NCI-H128 (cell line): ENCODE measurements at regions not wholly inside any gene's neighbourhood (a gene's known extent, or its start where the extent isn't known, plus 50 kb on each side); places are given as distances from the start of the nearest gene placed in this dataset.

Experiments used
- DNase-seq: peaks from one replicate; lab custom pipeline; 2025; ENCODE audit not compliant: unreplicated experiment; lab: John Stamatoyannopoulos, UW

GRCh38 chr1:104797982-104798381 is 1048.3 kb downstream of the AMY1C start:
- DNase-seq: no peak

GRCh38 chr1:104801344-104801743 is 1051.6 kb downstream of the AMY1C start:
- DNase-seq: no peak

GRCh38 chr1:104804147-104804546 is 1054.4 kb downstream of the AMY1C start:
- no peak for DNase-seq

- no peak for DNase-seq
Observed at GRCh38 chr1:104807590-104807989, 1057.9 kb downstream of the AMY1C start.

DNA sequence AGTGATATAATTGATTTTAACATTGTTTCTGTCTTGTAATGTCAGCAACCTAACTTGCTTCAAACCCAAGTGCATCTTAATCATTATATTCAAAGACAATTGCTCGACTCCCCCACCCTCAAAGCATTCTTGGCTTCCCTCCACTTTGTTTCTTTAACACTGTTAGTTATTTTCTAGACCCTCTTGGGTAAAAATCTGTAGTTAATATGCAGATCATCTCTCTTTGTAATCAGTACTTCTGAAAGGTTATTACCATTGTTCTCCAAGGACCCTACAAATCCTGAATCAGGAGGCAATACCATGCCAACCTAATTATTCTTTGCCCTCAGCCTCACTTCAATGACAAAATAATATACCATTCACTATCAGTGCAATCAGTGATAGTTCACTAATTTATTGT is 1075.7 kb downstream of the AMY1C start:
- no peak for DNase-seq

- DNase-seq: no peak
Observed at GRCh38 chr1:104830534-104830933, 1080.8 kb downstream of the AMY1C start.

DNA sequence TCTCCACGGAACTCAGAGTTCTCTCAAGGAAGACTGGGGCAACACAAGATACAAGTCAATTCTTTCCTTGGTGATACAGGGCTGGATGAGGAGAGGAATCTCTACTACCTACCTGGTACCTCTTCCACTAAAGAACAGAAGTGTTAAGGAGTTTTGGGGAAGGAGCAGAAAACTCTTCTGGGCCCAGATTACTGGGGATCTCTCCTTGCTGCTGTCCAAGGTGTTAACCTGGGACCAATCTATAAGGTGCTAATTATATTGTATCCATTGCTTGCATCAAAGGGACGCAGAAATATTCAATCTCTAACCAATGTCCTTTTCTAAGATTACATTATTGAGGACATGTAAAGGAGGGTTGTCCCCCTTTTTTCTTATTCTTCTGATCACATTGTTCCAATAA is 1102.5 kb downstream of the AMY1C start:
- DNase-seq: no peak

GRCh38 chr1:104853276-104853675 is 1103.6 kb downstream of the AMY1C start:
- DNase-seq: no peak

DNA sequence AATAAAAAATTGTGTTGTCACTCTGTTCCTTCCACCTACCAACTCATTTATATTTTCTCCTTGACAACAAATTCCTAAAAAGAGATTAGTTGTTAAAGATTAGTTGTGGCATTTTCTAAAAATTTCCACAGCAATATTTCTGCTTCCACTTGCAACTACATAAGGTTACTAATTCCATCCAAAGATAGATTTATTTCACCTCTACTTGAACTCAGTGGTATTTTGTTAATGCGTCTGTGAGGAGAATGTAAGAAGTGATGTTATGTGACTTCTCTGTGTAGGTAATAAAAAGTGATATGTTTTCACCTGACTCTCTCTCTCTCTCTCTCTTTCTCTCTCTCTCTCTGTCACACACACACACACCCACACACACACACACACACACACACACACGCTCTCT is 1104.8 kb downstream of the AMY1C start:
- no peak for DNase-seq

GRCh38 chr1:104855550-104855949 is 1105.9 kb downstream of the AMY1C start:
- DNase-seq: no peak

DNA sequence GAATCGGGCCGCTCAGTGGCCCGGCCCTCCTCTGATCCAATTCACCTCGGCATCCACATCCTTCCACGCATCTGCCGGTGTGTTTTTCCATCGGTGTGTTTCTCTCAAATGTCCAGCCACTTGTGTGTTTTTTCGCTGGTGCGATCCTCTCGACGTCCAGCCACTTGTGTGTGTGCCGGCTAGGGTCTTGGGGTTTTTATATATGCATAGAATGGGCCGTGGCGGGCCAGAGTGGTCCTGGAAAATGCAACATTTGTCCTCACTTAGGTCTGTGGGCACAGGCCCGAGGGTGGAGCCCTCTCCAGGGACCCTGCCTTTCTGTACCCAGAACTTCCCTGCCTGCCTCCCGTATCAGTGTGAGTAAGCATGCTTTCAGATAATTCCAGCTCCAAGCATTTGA is 1106.4 kb downstream of the AMY1C start:
- DNase-seq: no peak

DNA sequence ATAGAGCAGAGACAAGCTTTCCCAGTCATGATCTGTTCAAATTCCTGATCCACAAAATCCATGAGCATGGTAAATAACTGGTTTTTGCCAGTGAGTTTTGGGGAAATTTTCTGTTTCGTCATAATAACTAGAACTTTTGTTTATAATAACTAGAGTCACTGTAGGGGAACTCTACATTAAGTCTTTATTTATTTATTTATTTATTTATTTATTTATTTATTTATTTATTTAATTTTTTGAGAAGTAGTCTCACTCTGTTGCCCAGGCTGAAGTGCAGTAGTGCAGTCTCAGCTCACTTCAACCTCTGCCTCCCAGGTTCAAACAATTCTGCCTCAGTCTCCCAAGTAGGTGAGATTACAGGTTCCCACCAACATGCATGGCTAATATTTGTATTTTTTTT is 1106.8 kb downstream of the AMY1C start:
- no peak for DNase-seq

DNA sequence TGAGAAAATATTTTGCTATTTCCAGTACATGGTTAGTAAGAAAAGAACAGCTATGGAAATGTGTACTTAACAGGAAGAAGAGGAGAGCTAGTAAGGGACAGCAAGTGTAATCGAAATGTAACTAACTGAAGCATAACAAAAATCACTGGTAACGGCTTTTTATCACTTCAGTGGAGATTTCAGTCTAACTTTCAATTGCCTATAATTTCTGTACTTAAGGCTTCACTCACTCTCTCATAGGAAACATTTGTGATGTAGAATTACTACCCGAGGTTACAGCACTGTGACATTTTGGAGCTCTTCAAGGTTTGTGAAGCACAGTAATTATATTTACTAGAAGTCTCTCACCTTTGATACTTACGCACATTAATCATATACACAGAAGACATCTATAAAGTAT is 1119.1 kb downstream of the AMY1C start:
- DNase-seq: no peak

GRCh38 chr1:104874044-104874443 is 1124.3 kb downstream of the AMY1C start:
- DNase-seq: no peak

DNA sequence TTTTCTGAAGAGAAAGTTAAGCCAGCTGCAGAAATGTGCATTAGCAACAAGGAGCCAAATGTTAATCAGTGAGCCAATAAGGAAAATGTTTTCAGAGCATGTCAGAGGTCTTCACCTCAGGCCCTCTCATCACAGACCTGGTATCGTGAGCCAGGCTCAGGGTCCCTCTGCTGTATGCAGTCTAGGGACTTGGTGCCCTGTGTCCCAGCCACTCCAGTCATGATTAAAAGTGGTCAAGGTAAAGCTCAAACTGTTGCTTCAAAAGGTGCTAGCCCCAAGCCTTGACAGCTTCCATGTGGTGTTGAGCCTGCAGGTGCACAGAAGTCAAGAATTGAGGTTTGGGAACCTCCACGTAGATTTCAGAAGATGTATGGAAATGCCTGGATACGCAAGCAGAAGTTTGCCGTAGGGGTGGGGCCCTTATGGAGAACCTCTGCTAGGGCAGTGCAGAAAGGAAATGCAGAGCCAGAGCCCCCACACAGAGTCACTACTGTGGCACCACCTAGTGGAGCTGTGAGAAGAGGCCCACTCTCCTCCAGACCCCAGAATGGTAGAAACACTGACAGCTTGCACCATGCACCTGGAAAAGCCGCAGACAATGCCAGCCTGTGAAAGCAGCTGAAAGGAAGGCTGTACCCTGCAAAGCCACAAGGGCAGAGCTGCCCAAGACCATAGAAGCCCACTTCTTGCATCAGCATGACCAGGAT is 1128.7 kb downstream of the AMY1C start:
- DNase-seq: no peak

GRCh38 chr1:104884939-104885338 is 1135.2 kb downstream of the AMY1C start:
- DNase-seq: no peak

GRCh38 chr1:104905322-104905721 is 1155.6 kb downstream of the AMY1C start:
- no peak for DNase-seq

DNA sequence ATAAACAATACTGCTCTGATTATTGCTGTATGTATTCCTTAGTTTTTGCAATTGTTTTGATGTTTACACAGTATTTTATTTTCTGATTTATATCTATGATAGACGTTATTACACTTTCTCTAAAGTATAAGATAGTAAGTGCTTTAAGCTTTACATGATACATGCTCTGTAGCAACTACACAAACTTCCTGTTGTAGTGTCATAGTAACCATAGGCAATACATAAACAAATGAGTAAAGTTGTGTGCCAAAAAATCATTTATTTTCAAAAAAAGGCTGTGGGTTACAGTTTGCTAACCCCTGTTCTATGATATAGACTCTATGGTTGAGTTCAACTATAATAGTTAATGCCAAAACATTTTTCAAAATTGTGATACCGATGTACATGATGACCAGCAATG is 1156.4 kb downstream of the AMY1C start:
- DNase-seq: no peak

DNA sequence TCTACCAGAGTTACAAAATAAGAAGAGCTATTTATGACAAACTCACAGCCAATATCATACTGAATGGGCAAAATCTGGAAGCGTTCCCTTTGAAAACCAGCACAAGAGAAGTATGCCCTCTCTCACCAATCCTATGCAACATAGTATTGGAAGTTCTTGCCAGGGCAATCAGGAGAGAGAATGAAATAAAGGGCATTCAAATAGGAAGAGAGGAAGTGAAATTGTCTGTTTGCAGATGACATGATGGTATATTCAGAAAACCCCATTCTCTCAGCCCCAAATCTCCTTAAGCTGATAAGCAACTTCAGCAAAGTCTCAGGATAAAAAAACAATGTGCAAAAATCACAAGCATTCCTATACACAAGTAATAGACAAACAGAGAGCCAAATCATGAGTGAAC is 1169.5 kb downstream of the AMY1C start:
- no peak for DNase-seq

DNA sequence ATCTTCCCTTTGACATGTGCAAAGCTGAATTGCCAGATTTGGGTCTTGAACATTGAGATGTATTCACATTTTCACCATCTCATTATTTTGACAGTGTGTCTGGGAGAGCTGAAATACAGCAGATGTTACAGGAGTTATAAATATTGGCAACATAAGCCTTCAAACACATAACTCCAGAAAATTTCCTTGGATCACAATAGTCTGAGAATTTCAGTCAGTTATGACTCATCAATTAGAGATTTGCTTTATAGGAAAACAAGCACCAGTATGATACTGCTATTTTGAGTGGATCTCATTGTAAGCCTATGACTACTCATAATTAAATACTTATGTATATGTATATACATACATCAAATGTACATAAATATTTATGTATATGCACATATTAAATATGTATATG is 1171.8 kb downstream of the AMY1C start:
- DNase-seq: no peak

DNA sequence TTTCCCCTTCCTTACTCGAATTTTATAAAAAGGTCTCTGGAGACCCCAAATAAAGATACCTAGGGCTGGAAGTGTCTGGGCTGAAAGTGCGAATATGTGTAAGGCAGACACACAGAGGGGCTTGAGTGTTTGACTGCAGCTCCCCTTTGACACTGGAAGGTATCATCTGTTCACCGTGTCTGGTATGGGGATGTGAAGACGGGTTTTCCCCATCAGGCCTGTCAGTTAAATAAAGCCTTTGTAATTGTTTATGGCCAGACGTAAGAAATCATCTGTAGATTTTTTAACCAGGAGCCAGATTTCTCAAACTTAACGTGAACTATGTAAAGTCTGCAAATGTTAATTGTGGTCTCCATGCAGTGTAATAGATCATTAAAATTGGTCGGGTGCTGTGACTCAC is 1173.4 kb downstream of the AMY1C start:
- DNase-seq: no peak

DNA sequence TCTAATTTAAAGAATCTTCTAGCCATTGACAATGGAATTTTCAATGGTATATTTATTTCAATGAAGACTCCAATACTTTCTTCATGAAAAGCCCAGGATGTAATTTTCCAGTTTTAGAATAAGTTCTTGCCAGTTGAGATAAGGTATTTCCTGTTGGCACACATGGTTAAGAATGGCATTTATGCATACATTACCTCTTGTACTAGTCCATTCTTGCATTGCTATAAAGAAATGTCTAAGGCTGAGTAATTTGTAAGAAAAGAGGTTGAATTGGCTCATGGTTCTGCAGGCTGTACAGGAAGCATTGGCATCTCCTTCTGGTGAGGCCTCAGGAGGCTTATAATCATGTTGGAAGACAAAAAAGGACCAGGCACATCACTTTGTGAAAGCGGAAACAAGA is 1179.6 kb downstream of the AMY1C start:
- no peak for DNase-seq
